ENCODE measurements at regions not wholly inside any gene's neighbourhood (a gene's known extent, or its start where the extent isn't known, plus 50 kb on each side); places are given as distances from the start of the nearest gene placed in this dataset.
"Not testable (repeated sequence)": the region's sequence is repeated elsewhere in the genome, so short reads cannot be mapped to it uniquely, and the experiment has no call there.

GRCh38 chr6:119672725-119673124 lies 323.2 kb upstream of the MAN1A1 start:
- CTCF ChIA-PET, result interaction anchor here (0.8 to 1.9 kb wide), 3 partner anchors 8 to 11 kb away, joined by 3 to 5 read pairs (median 4); no protein-coding TSS in a partner anchor
- POLR2A ChIA-PET, result no interaction called here
- TF ChIP-seq CTCF (IDR thresholded peaks at IDR 0.05; ENCODE audit: control extremely low read depth, extremely low read depth, low read depth, missing control alignments), result no peak
- no peak for DNase-seq (ENCODE audit: extremely low spot score)

- TF ChIP-seq CTCF (IDR thresholded peaks at IDR 0.05; ENCODE audit: control extremely low read depth, extremely low read depth, low read depth, missing control alignments), result no peak
- ChIA-PET CTCF (interaction anchor here (1.1 kb wide), 1 partner anchor 16 kb away, joined by 4 read pairs; no protein-coding TSS in a partner anchor), POLR2A (no interaction called here)
- no peak for DNase-seq (ENCODE audit: extremely low spot score)
These were observed 321.5 kb upstream of the MAN1A1 start for GRCh38 chr6:119671105-119671504.

GRCh38 chr6:119669221-119669620 lies 319.7 kb upstream of the MAN1A1 start:
- DNase-seq (ENCODE audit: extremely low spot score), result no peak
- CTCF ChIA-PET, result interaction anchor here (1.4 to 1.6 kb wide), 3 partner anchors 10 to 12 kb away, joined by 3 to 5 read pairs (median 3); no protein-coding TSS in a partner anchor

GRCh38 chr6:119665432-119665831 lies 315.9 kb upstream of the MAN1A1 start:
- DNase-seq (ENCODE audit: extremely low spot score); CTCF ChIA-PET; POLR2A ChIA-PET: not testable (repeated sequence)

More at GRCh38 chr6:119669221-119669620, 319.7 kb upstream of the MAN1A1 start:
- POLR2A ChIA-PET, result no interaction called here
- TF ChIP-seq CTCF (IDR thresholded peaks at IDR 0.05; ENCODE audit: control extremely low read depth, extremely low read depth, low read depth, missing control alignments), result no peak

GRCh38 chr6:119661628-119662027 lies 312.1 kb upstream of the MAN1A1 start:
- DNase-seq (ENCODE audit: extremely low spot score), result no peak
- ChIA-PET POLR2A (no interaction called here), CTCF (interaction anchor here (1.1 kb wide), 1 partner anchor 11 kb away, joined by 3 read pairs; no protein-coding TSS in a partner anchor)
- TF ChIP-seq CTCF (IDR thresholded peaks at IDR 0.05; ENCODE audit: control extremely low read depth, extremely low read depth, low read depth, missing control alignments), result no peak

- no peak for DNase-seq (ENCODE audit: extremely low spot score)
- TF ChIP-seq CTCF (IDR thresholded peaks at IDR 0.05; ENCODE audit: control extremely low read depth, extremely low read depth, low read depth, missing control alignments), result no peak
- ChIA-PET CTCF (no interaction called here), POLR2A (no interaction called here)
These were observed 311.5 kb upstream of the MAN1A1 start for GRCh38 chr6:119661078-119661477.

GRCh38 chr6:119658917-119659316 lies 309.4 kb upstream of the MAN1A1 start:
- no peak for DNase-seq (ENCODE audit: extremely low spot score)
- ChIA-PET POLR2A (no interaction called here), CTCF (interaction anchor here (0.7 kb wide), 1 partner anchor 9 kb away, joined by 3 read pairs; no protein-coding TSS in a partner anchor)
- TF ChIP-seq CTCF (IDR thresholded peaks at IDR 0.05; ENCODE audit: control extremely low read depth, extremely low read depth, low read depth, missing control alignments), result no peak

All from GM10248 (cell line).